IMR-90 (cell line): ENCODE measurements at regions not wholly inside any gene's neighbourhood (a gene's known extent, or its start where the extent isn't known, plus 50 kb on each side); places are given as distances from the start of the nearest gene placed in this dataset.

ENCODE experiments used
- ATAC-seq: fragments of 200-7000 bp; cut with Tn5 transposase; 2 replicates; pipeline ENCODE4 v1.9.1; 2020; ENCODE audit warnings: low read depth, mild to moderate bottlenecking, moderate library complexity
- BruUV-seq: library from RNA; stranded (reverse); fragments of 400-500 nt; replicated peaks from 2 replicates; lab custom pipeline; 2021; lab: Mats Ljungman, UMichigan
- CTCF ChIA-PET: fragments of 300-600 bp; formaldehyde crosslinking; extraction: SDS; loops from one replicate; lab custom pipeline; 2021; ENCODE audit warnings: antibody characterized with exemption; lab: Yijun Ruan, JAX
- POLR2A ChIA-PET: fragments of 300-600 bp; sonication (Branson Sonifier 250); formaldehyde crosslinking; loops from one replicate; lab custom pipeline; 2022; ENCODE audit warnings: antibody characterized with exemption; ENCODE audit not compliant: unreplicated experiment; lab: Charles Lee
- DNase-seq: peaks from one replicate; pipeline ENCODE4 v3.0.0; 2013
- H2AFZ ChIP-seq: replicated peaks from 2 replicates; pipeline ENCODE3; 2013; ENCODE audit warnings: low read length, mild to moderate bottlenecking; ENCODE audit not compliant: poor library complexity
- H2AK5ac ChIP-seq: 2 replicates; pipeline ENCODE4 v1.6.1; 2013; ENCODE audit warnings: low read depth, low read length, inconsistent platforms
- H2AK9ac ChIP-seq: replicated peaks from 2 replicates; pipeline ENCODE3; 2013; ENCODE audit warnings: mild to moderate bottlenecking, low read depth, low read length, moderate library complexity; ENCODE audit not compliant: poor library complexity
- H2BK120ac ChIP-seq: 2 replicates; pipeline ENCODE4 v1.6.1; 2013; ENCODE audit warnings: low read depth, low read length, inconsistent platforms
- H2BK15ac ChIP-seq: 3 replicates; pipeline ENCODE4 v1.6.1; 2013; ENCODE audit warnings: low read depth, low read length, inconsistent platforms
- H2BK20ac ChIP-seq: 2 replicates; pipeline ENCODE4 v1.6.1; 2013; ENCODE audit warnings: low read depth, mild to moderate bottlenecking, inconsistent platforms, low read length, moderate library complexity
- H2BK5ac ChIP-seq: 2 replicates; pipeline ENCODE4 v1.6.1; 2013; ENCODE audit warnings: mild to moderate bottlenecking, low read depth, low read length, inconsistent platforms; ENCODE audit not compliant: poor library complexity, severe bottlenecking
- H3K14ac ChIP-seq: replicated peaks from 2 replicates; pipeline ENCODE4 v1.6.1; 2013; ENCODE audit warnings: low read depth, low read length, inconsistent platforms
- H3K18ac ChIP-seq: 2 replicates; pipeline ENCODE4 v1.6.1; 2013; ENCODE audit warnings: low read depth, low read length, control low read depth
- H3K23ac ChIP-seq: 2 replicates; pipeline ENCODE4 v1.6.1; 2013; ENCODE audit warnings: low read depth, low read length, inconsistent platforms
- H3K27ac ChIP-seq: 2 replicates; pipeline ENCODE4 v1.5.1; 2013; ENCODE audit warnings: mild to moderate bottlenecking, control low read depth, low read length; ENCODE audit not compliant: insufficient read depth
- H3K27me3 ChIP-seq: 2 replicates; pipeline ENCODE4 v1.6.1; 2013; ENCODE audit warnings: low read length; ENCODE audit not compliant: control insufficient read depth, insufficient read depth
- H3K36me3 ChIP-seq: 2 replicates; pipeline ENCODE4 v1.6.1; 2013; ENCODE audit warnings: low read length, mixed read lengths; ENCODE audit not compliant: control insufficient read depth, insufficient read depth
- H3K4ac ChIP-seq: 2 replicates; pipeline ENCODE4 v1.6.1; 2013; ENCODE audit warnings: low read depth, low read length, inconsistent platforms
- H3K4me1 ChIP-seq: 2 replicates; pipeline ENCODE4 v1.6.1; 2013; ENCODE audit warnings: low read length, mixed read lengths; ENCODE audit not compliant: control insufficient read depth, insufficient read depth
- H3K4me2 ChIP-seq: 2 replicates; pipeline ENCODE4 v1.6.1; 2013; ENCODE audit warnings: low read depth, mild to moderate bottlenecking, control low read depth, low read length, moderate library complexity
- H3K4me3 ChIP-seq: 2 replicates; pipeline ENCODE4 v1.5.1; 2013; ENCODE audit warnings: low read depth, mild to moderate bottlenecking, control low read depth, low read length, moderate library complexity; ENCODE audit not compliant: insufficient read depth
- H3K56ac ChIP-seq: 2 replicates; pipeline ENCODE4 v1.6.1; 2013; ENCODE audit warnings: low read length, inconsistent platforms; ENCODE audit not compliant: insufficient read depth; ENCODE audit errors: extremely low read depth
- H3K79me1 ChIP-seq, 2 experiments: 2 replicates each; pipeline ENCODE4 v1.6.1; 2013; ENCODE audit warnings: low read length in 2 of 2, inconsistent platforms in 1 of 2, low read depth in 1 of 2
- H3K9ac ChIP-seq: 2 replicates; pipeline ENCODE4 v1.6.1; 2013; ENCODE audit warnings: low read depth, low read length, control low read depth
- H3K9me1 ChIP-seq: 2 replicates; pipeline ENCODE4 v1.6.1; 2013; ENCODE audit warnings: low read length, inconsistent platforms; ENCODE audit not compliant: insufficient read depth
- H3K9me3 ChIP-seq: 2 replicates; pipeline ENCODE4 v1.6.1; 2013; ENCODE audit warnings: low read length; ENCODE audit not compliant: control insufficient read depth, insufficient read depth
- H4K20me1 ChIP-seq: 2 replicates; pipeline ENCODE4 v1.6.1; 2013; ENCODE audit warnings: low read length, inconsistent platforms; ENCODE audit not compliant: insufficient read depth
- H4K5ac ChIP-seq: 2 replicates; pipeline ENCODE4 v1.6.1; 2013; ENCODE audit warnings: mild to moderate bottlenecking, low read depth, low read length, control low read depth
- H4K8ac ChIP-seq, 2 experiments: 2 replicates each; pipeline ENCODE4 v1.6.1; 2013; ENCODE audit warnings: low read depth in 2 of 2, low read length in 2 of 2, control low read depth in 1 of 2, inconsistent platforms in 1 of 2
- H4K91ac ChIP-seq: 2 replicates; pipeline ENCODE4 v1.6.1; 2013; ENCODE audit warnings: low read depth, low read length, inconsistent platforms; ENCODE audit not compliant: insufficient read depth
- CEBPB ChIP-seq: IDR thresholded peaks from 2 replicates; pipeline ENCODE4 v1.6.1; 2012; ENCODE audit warnings: low read depth, low read length, improper control_type of control experiment
- CHD1 ChIP-seq: IDR thresholded peaks from 2 replicates; pipeline ENCODE4 v1.6.1; 2012; ENCODE audit warnings: low read depth, low read length, improper control_type of control experiment
- FOS ChIP-seq: fragments of 150-350 bp; IDR thresholded peaks from 2 replicates; pipeline ENCODE4 v1.6.1; 2016; ENCODE audit warnings: low read depth, low read length
- MAZ ChIP-seq: IDR thresholded peaks from 2 replicates; pipeline ENCODE4 v1.6.1; 2012; ENCODE audit warnings: low read depth, mild to moderate bottlenecking, low read length, improper control_type of control experiment, moderate library complexity, borderline replicate concordance
- MXI1 ChIP-seq: IDR thresholded peaks from 2 replicates; pipeline ENCODE4 v1.6.1; 2012; ENCODE audit warnings: low read depth, mild to moderate bottlenecking, low read length, moderate library complexity, borderline replicate concordance
- NFE2L2 ChIP-seq: fragments of 150-350 bp; IDR thresholded peaks from 2 replicates; pipeline ENCODE4 v1.6.1; 2016; ENCODE audit warnings: low read depth, mild to moderate bottlenecking, low read length
- RAD21 ChIP-seq: IDR thresholded peaks from 2 replicates; pipeline ENCODE4 v1.6.1; 2012; ENCODE audit warnings: low read length, improper control_type of control experiment
- WGBS, 2 experiments: methylation state at CpG; one replicate each; pipeline versions ENCODE4 v1.1.5 to v1.1.7; 2013; ENCODE audit warnings: missing lambda C conversion rate in 2 of 2; ENCODE audit not compliant: insufficient read length in 1 of 2; ENCODE audit errors: extremely low coverage in 2 of 2; 5-methylcytosine and 5-hydroxymethylcytosine counted together
- dilution Hi-C: fragments of 300-500 bp; cut with HindIII; formaldehyde crosslinking; loops from one replicate; pipeline ENCODE4 v1.14.3; 2018; ENCODE audit warnings: low sequenced_read_pairs; ENCODE audit not compliant: unreplicated experiment
- in situ Hi-C: fragments of 300-500 bp; cut with MboI; formaldehyde crosslinking; loops from 3 replicates; pipeline ENCODE4 v1.14.3; 2019; ENCODE audit warnings: low sequenced_read_pairs, inconsistent platforms, mixed read lengths
- intact Hi-C: fragments of 100-400 bp; cut with micrococcal nuclease; formaldehyde crosslinking; loops from 2 replicates; pipeline ENCODE4 v1.10.0; 2022
- TF ChIP-seq, protein P1 (sequence below): fragments of 150-350 bp; IDR thresholded peaks from 2 replicates; pipeline ENCODE4 v1.6.1; 2017; ENCODE audit warnings: mild to moderate bottlenecking, antibody characterized with exemption, low read length, low read depth

DNA sequence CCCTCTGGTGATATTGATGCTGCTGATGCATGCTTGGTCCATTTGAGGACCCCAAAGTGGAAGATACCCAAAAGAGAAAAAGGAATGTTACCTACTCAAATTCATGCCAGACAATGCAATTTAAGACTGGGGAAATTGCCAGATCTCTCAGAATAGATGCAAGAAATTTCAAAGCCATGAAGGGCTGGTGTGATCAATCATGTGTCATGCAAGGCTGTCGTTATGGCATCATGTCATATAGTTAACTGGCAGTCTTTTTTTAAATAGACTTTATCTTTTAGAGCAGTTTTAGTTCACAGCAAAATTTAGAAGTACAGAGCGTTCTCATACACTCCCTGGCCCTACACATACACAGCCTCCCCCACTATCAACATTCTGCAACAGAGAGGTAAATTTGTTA is 53.1 kb upstream of the ABHD2 start:
- Histone ChIP-seq H3K4me3 (no peak overlapping the region), H3K56ac (no peak overlapping the region), H3K4ac (no peak overlapping the region), H4K5ac (no peak overlapping the region), H3K27me3 (no peaks in the 10 kb centered on the region; the same call in 1 of the 2 replicates), H3K4me1 (no peaks in the 10 kb centered on the region; the same call in 1 of the 2 replicates), H2AK9ac (no peak overlapping the region), H3K9me3 (no peaks in the 10 kb centered on the region), H3K23ac (no peak overlapping the region), H4K91ac (no peak overlapping the region), H2BK20ac (no peak overlapping the region), H2BK120ac (no peak overlapping the region), H3K4me2 (no peak overlapping the region), H3K9me1 (no peaks in the 10 kb centered on the region), H3K18ac (no peak overlapping the region), H3K27ac (no peak overlapping the region), H4K20me1 (no peaks in the 10 kb centered on the region), H3K79me1 (no peaks in the 10 kb centered on the region), H4K8ac (no peak overlapping the region), H3K9ac (no peak overlapping the region), H2AK5ac (no peak overlapping the region), H3K36me3 (no peaks in the 10 kb centered on the region), H2AFZ (no peak overlapping the region), H2BK15ac (no peak overlapping the region), H3K14ac (no peak overlapping the region), H2BK5ac (no peak overlapping the region)
- intact Hi-C loops (no loop called here), in situ Hi-C loops (no loop called here), dilution Hi-C loops (no loop called here)
- ATAC-seq (no peak), DNase-seq (no peak)
- WGBS, 2 experiments, result no CpG with 5 or more reads among the region's 2 CpGs
- BruUV-seq, result no TSS peak
- ChIA-PET POLR2A (no interaction called here), CTCF (interaction anchor here (0.8 kb wide), 1 partner anchor 97 kb away, joined by 3 read pairs; no protein-coding TSS in a partner anchor)
- TF ChIP-seq CHD1, result no peak
- TF ChIP-seq RAD21, result no peak
- no peak for TF ChIP-seq CEBPB
- TF ChIP-seq FOS, result no peak
- TF ChIP-seq, protein P1, sequence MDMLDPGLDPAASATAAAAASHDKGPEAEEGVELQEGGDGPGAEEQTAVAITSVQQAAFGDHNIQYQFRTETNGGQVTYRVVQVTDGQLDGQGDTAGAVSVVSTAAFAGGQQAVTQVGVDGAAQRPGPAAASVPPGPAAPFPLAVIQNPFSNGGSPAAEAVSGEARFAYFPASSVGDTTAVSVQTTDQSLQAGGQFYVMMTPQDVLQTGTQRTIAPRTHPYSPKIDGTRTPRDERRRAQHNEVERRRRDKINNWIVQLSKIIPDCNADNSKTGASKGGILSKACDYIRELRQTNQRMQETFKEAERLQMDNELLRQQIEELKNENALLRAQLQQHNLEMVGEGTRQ, result no peak
- TF ChIP-seq MXI1, result no peak
- no peak for TF ChIP-seq NFE2L2
- no peak for TF ChIP-seq MAZ
